GM12892 (cell line): ENCODE measurements at regions not wholly inside any gene's neighbourhood (a gene's known extent, or its start where the extent isn't known, plus 50 kb on each side); places are given as distances from the start of the nearest gene placed in this dataset.

Source experiments
- POLR2A ChIP-seq: IDR thresholded peaks from 2 replicates; pipeline ENCODE4 v1.6.1; 2011; ENCODE audit warnings: low read depth, low read length, control low read depth
- POLR2AphosphoS5 ChIP-seq: IDR thresholded peaks from 2 replicates; pipeline ENCODE4 v1.6.1; 2011; ENCODE audit warnings: low read depth, low read length, control low read depth

DNA sequence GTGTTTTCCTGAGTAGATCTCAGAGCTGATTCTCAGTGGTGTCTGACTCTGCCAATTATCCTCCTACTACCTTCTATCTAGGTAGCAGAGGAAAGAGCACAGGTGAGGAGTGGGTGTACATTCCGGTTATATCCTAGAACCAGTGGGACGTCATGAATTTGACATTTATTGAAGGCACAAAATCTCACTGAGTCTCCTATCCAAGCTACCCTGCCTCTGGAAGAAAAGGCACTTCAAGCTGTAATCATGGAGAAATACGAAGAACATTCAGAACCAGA is 952.2 kb downstream of the TUSC7 start:
- TF ChIP-seq POLR2AphosphoS5 (no peak), POLR2A (no peak)
